ENCODE measurements at regions not wholly inside any gene's neighbourhood (a gene's known extent, or its start where the extent isn't known, plus 50 kb on each side); places are given as distances from the start of the nearest gene placed in this dataset.

- TF ChIP-seq CTCF (IDR thresholded peaks at IDR 0.05): no peak
- no peak for TF ChIP-seq ZFX (IDR thresholded peaks at IDR 0.05; ENCODE audit: borderline replicate concordance)
Observed at GRCh38 chr2:67616749-67617148, 219.6 kb downstream of the ETAA1 start.

Data from 22Rv1 (cell line).